WTC11 (cell line): ENCODE measurements at regions not wholly inside any gene's neighbourhood (a gene's known extent, or its start where the extent isn't known, plus 50 kb on each side); places are given as distances from the start of the nearest gene placed in this dataset.

Experiments used
- CTCF ChIP-seq: fragments of 200-600 bp; IDR thresholded peaks from 2 replicates; pipeline ENCODE4 v1.8.0; 2022; ENCODE audit warnings: antibody characterized with exemption
- IRF2 ChIP-seq: sonication (generic); formaldehyde crosslinking; IDR thresholded peaks from 2 replicates; pipeline ENCODE4 v1.8.0; 2022; ENCODE audit warnings: low read depth, missing genetic modification reagents, borderline replicate concordance

- TF ChIP-seq CTCF = no peak
- no peak for TF ChIP-seq IRF2
Measured at GRCh38 chr15:70243686-70244540, 146.2 kb upstream of the TLE3 start.
